ENCODE measurements at regions not wholly inside any gene's neighbourhood (a gene's known extent, or its start where the extent isn't known, plus 50 kb on each side); places are given as distances from the start of the nearest gene placed in this dataset.

GRCh38 chr2:146189541-146189940 is 1655.3 kb upstream of the ACVR2A start:
- DNase-seq, result no peak
- TF ChIP-seq POLR2A (IDR thresholded peaks at IDR 0.05), result no peak
- TF ChIP-seq, protein P1, sequence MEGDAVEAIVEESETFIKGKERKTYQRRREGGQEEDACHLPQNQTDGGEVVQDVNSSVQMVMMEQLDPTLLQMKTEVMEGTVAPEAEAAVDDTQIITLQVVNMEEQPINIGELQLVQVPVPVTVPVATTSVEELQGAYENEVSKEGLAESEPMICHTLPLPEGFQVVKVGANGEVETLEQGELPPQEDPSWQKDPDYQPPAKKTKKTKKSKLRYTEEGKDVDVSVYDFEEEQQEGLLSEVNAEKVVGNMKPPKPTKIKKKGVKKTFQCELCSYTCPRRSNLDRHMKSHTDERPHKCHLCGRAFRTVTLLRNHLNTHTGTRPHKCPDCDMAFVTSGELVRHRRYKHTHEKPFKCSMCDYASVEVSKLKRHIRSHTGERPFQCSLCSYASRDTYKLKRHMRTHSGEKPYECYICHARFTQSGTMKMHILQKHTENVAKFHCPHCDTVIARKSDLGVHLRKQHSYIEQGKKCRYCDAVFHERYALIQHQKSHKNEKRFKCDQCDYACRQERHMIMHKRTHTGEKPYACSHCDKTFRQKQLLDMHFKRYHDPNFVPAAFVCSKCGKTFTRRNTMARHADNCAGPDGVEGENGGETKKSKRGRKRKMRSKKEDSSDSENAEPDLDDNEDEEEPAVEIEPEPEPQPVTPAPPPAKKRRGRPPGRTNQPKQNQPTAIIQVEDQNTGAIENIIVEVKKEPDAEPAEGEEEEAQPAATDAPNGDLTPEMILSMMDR (IDR thresholded peaks at IDR 0.05), result no peak
- Histone ChIP-seq H3K27ac (no peak overlapping the region), H3K9me3 (replicated peaks in 1 of 3) (peaks cover 0 to 9% (median 0%) of the 10 kb centered on the region in 3 donors), H3K4me1 (replicated peaks in 1 of 2) (no peaks in the 10 kb centered on the region), H3K27me3 (no peaks in the 10 kb centered on the region), H3K4me3 (no peak overlapping the region), H3K36me3 (replicated peaks in 1 of 2) (no peaks in the 10 kb centered on the region)
- intact Hi-C loops (cut with DNase I), result no loop called here

DNA sequence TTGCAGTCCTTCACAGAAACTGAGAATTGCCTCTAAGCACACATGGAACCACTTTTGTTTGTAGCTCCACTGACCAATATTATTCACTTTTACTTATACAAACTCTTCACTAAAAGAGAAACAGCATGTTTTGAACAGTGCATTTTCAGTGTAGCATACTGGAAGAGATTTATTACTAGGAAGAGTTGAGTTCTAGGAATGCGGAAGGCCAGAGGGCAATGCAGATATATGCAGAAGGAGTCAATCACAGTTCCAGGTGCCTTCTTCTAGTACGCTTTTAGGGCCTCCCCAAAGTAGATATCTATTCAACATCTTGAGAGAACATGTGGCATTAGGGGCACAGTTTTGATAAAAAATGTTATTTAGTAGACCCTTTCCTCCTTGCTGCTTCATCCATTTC is 1654.0 kb upstream of the ZEB2 start:
- Histone ChIP-seq H3K27me3 (no peaks in the 10 kb centered on the region), H3K4me1 (replicated peaks in 1 of 2) (no peaks in the 10 kb centered on the region), H3K9me3 (replicated peaks in 1 of 3) (peaks cover 0 to 4% (median 0%) of the 10 kb centered on the region in 3 donors), H3K36me3 (replicated peaks in 1 of 2) (no peaks in the 10 kb centered on the region), H3K27ac (no peak overlapping the region), H3K4me3 (no peak overlapping the region)
- TF ChIP-seq, protein P1 (IDR thresholded peaks at IDR 0.05), result no peak
- TF ChIP-seq POLR2A (IDR thresholded peaks at IDR 0.05), result no peak
- DNase-seq, result no peak
- WGBS, 4 donors, result 68 to 75% (median 73%) methylated on average over 2 of the region's 2 CpGs
- intact Hi-C loops (cut with DNase I), result no loop called here

DNA sequence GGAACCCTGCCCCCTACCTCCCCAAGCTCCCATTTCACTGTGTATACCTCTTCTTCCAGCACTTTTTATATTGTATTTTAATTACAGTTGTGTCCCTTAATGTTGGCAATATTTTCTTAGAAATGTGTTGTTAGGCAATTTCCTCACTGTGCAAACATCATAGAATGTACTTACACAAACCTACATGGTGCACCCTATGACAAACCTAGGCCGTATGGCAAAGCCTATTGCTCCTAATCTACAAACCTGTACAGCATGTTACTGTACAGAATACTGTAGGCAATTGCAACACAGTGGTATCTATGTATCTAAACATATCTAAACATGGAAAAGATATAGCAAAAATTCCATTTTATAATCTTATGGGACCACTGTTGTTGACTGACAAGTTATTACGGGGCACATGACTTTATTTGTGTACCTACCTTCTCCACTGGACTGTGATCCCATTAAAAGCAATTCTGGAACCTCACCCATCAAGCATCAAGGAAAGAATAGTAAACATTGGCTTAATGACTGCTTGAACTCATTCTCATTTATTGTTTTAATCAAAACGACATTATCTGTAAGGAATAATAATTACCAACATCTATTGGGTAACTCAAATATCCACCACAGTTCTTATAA is 1641.5 kb upstream of the ZEB2 start:
- 45 to 72% (median 57%) methylated on average over 3 of the region's 3 CpGs for WGBS, 4 donors
- no peak for TF ChIP-seq POLR2A (IDR thresholded peaks at IDR 0.05)
- intact Hi-C loops (cut with DNase I), result no loop called here

DNA sequence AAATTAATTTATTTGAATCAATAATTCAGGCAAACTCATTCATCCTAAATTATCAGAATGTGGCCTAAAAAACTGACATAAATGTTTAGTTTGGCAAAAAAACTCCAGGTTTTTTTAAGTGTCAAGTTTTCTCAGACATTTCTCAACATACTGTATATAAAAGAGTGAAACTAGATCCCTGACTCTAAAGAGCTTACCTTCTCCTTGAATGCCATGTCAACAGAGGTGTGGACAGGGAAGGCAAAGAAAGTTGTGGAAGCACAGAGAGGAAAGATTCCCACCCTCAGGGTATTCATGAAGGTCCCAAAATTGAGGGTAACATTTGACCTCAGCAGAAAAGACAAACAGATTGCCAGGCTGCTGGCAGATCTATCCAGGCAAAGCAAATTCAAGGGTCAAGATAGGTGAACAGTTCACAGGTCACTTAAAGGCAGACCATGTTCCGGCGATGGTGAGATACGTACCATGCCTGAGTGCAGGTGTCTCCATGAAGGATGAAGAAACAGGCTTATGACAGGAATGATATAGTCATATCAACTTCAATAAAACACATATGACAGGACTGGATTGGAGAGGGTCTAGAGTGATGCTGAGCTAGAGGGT is 1638.3 kb upstream of the ZEB2 start:
- intact Hi-C loops (cut with DNase I), result no loop called here
- Histone ChIP-seq H3K27ac (no peak overlapping the region), H3K27me3 (no peaks in the 10 kb centered on the region), H3K4me1 (replicated peaks in 1 of 2) (no peaks in the 10 kb centered on the region), H3K9me3 (replicated peaks in 1 of 3) (no peaks in the 10 kb centered on the region), H3K4me3 (no peak overlapping the region), H3K36me3 (replicated peaks in 1 of 2) (no peaks in the 10 kb centered on the region)
- 77 to 95% (median 91%) methylated on average over 3 of the region's 3 CpGs for WGBS, 4 donors
- TF ChIP-seq POLR2A (IDR thresholded peaks at IDR 0.05), result no peak
- DNase-seq, result no peak

More for the DNA sequence above, 1641.5 kb upstream of the ZEB2 start:
- H3K36me3 ChIP-seq (replicated peaks in 1 of 2), result no peaks in the 10 kb centered on the region
- H3K27me3 ChIP-seq, result no peaks in the 10 kb centered on the region
- H3K4me1 ChIP-seq (replicated peaks in 1 of 2), result no peaks in the 10 kb centered on the region
- no peaks in the 10 kb centered on the region for H3K9me3 ChIP-seq (replicated peaks in 1 of 3)
- no peak overlapping the region for H3K27ac ChIP-seq
- no peak for DNase-seq
- H3K4me3 ChIP-seq, result no peak overlapping the region

- Histone ChIP-seq H3K27ac (no peak overlapping the region), H3K27me3 (no peaks in the 10 kb centered on the region), H3K36me3 (replicated peaks in 1 of 2) (no peaks in the 10 kb centered on the region), H3K4me1 (replicated peaks in 1 of 2) (no peaks in the 10 kb centered on the region), H3K9me3 (replicated peaks in 1 of 3) (no peaks in the 10 kb centered on the region), H3K4me3 (no peak overlapping the region)
- WGBS, 4 donors, result 57 to 64% (median 61%) methylated on average over 2 of the region's 2 CpGs
- no peak for DNase-seq
- TF ChIP-seq, protein P1 (IDR thresholded peaks at IDR 0.05), result no peak
- TF ChIP-seq POLR2A (IDR thresholded peaks at IDR 0.05), result no peak
- intact Hi-C loops (cut with DNase I), result no loop called here
Observed at GRCh38 chr2:146147448-146148012, 1627.6 kb upstream of the ZEB2 start.
